Activated CD4-positive, alpha-beta memory T cell treated with anti-CD3 and anti-CD28 coated beads for 36 hours (primary cell): ENCODE measurements at regions not wholly inside any gene's neighbourhood (a gene's known extent, or its start where the extent isn't known, plus 50 kb on each side); places are given as distances from the start of the nearest gene placed in this dataset.
"Not testable (repeated sequence)": the region's sequence is repeated elsewhere in the genome, so short reads cannot be mapped to it uniquely, and the experiment has no call there.

Source experiments
- CTCF ChIA-PET: fragments of 350-600 bp; sonication (Branson Sonifier 250); formaldehyde crosslinking; loops from one replicate; lab custom pipeline; 2021; ENCODE audit warnings: antibody characterized with exemption, inconsistent platforms; lab: Charles Lee
- POLR2A ChIA-PET: fragments of 350-600 bp; sonication (Branson Sonifier 250); formaldehyde crosslinking; loops from one replicate; lab custom pipeline; 2021; ENCODE audit warnings: antibody characterized with exemption; lab: Charles Lee
- DNase-seq: peaks from one replicate; pipeline ENCODE4 v3.0.0-alpha.2; 2020
- H3K27ac Mint-ChIP-seq: one replicate; pipeline ENCODE4 v1.8.0; 2021; ENCODE audit warnings: mixed read lengths
- H3K27me3 Mint-ChIP-seq: one replicate; pipeline ENCODE4 v1.8.0; 2021; ENCODE audit warnings: mixed read lengths
- H3K36me3 Mint-ChIP-seq: one replicate; pipeline ENCODE4 v1.8.0; 2021; ENCODE audit warnings: mixed read lengths
- H3K4me1 Mint-ChIP-seq: one replicate; pipeline ENCODE4 v1.8.0; 2021; ENCODE audit warnings: low read depth, mixed read lengths
- H3K4me3 Mint-ChIP-seq: one replicate; pipeline ENCODE4 v1.8.0; 2021; ENCODE audit warnings: mild to moderate bottlenecking, mixed read lengths
- H3K9me3 Mint-ChIP-seq: one replicate; pipeline ENCODE4 v1.8.0; 2021; ENCODE audit warnings: mixed read lengths
- intact Hi-C: fragments of 100-400 bp; cut with micrococcal nuclease; formaldehyde crosslinking; loops from one replicate; pipeline ENCODE4 v1.15.1; 2023

DNA sequence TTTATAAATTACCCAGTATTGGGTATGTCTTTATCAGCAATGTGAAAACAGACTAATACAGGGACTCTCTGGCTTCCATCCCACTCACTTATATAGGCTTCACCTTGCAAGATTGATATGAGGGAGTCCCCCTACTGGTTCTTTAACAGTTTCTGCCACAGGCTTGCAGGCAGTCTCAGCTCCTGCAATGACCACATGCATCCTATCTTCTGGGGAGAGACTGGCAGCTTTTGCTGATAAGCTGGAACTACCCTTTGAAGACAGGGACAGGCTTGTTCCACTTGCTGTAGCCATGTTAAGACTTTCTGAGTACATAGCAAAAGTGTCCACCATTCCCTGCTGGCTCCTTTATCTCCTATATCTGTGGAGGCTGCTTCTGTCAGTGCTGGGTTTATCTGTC, 531.7 kb upstream of the FLRT2 start:
- ChIA-PET CTCF (no interaction called here), POLR2A (no interaction called here)
- H3K4me1 Mint-ChIP-seq, result no peaks in the 10 kb centered on the region
- peaks cover 9% of the 10 kb centered on the region for H3K9me3 Mint-ChIP-seq
- no peak for DNase-seq
- no peaks in the 10 kb centered on the region for H3K36me3 Mint-ChIP-seq
- no peak overlapping the region for H3K27ac Mint-ChIP-seq
- intact Hi-C loops, result no loop called here
- H3K27me3 Mint-ChIP-seq, result no peaks in the 10 kb centered on the region
- H3K4me3 Mint-ChIP-seq, result no peak overlapping the region

DNA sequence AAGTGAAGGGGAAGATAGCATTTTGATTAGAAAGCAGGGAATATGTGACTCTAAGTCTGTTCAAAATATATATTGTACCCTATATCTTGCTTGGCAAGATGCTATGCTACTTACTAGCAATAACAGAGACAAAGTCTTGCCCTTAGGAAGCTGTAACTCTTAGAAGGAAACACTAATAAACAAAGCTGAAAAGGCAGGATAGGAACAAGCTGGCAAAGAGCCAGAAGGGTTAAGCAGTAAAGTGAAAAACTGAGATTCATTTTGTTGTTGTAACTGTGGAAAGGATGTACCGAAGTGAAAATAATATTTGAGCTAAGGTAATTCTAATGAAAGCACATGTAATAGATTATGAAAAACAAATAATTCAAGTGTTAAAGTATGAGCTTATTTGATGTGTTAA, 527.1 kb upstream of the FLRT2 start:
- POLR2A ChIA-PET, result no interaction called here
- no peaks in the 10 kb centered on the region for H3K27me3 Mint-ChIP-seq
- CTCF ChIA-PET, result no interaction called here
- H3K27ac Mint-ChIP-seq, result no peak overlapping the region
- DNase-seq, result no peak
- peaks cover 15% of the 10 kb centered on the region for H3K9me3 Mint-ChIP-seq
- intact Hi-C loops, result no loop called here
- H3K4me1 Mint-ChIP-seq, result no peaks in the 10 kb centered on the region
- H3K36me3 Mint-ChIP-seq, result no peaks in the 10 kb centered on the region
- no peak overlapping the region for H3K4me3 Mint-ChIP-seq

DNA sequence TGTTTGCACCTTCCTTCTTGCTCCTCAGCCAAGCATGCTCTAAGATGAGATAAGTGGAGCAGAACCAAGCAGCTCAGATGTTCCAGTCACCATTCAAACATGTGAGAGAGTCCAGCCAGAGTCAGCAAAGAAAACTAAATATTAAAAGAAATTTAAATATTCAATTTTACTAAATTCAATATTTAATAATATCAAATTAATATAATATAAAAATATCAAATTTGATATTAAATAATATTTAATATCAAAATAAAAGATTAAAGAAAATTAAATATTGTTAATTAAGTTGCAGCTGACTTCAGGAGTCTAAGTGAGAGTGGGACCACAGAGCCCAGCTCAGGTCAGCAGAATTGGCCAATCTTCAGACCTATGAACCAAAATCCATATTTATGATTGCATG, 526.1 kb upstream of the FLRT2 start:
- no peaks in the 10 kb centered on the region for H3K36me3 Mint-ChIP-seq
- CTCF ChIA-PET, result no interaction called here
- POLR2A ChIA-PET, result no interaction called here
- no peak for DNase-seq
- intact Hi-C loops, result no loop called here
- H3K27me3 Mint-ChIP-seq, result no peaks in the 10 kb centered on the region
- no peaks in the 10 kb centered on the region for H3K4me1 Mint-ChIP-seq
- no peak overlapping the region for H3K27ac Mint-ChIP-seq
- H3K4me3 Mint-ChIP-seq, result no peak overlapping the region
- peaks cover 20% of the 10 kb centered on the region for H3K9me3 Mint-ChIP-seq

DNA sequence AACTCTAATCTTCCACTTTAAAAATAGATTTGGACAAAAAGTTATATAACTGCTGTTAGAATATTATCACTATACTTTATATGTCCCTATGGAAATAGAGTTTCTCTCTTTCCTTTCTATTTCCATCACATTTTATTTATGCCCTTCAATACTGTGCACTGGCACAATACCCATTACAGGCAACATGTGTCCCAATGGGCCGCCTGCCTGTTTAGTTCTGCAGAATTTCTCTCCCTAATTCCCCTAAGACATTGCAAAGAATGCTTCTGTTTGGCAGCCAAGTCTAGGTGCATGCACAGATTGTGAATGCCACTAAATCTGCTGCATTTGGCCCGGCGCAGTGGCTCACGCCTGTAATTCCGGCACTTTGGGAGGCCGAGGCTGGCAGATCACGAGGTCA, 520.4 kb upstream of the FLRT2 start:
- Mint-ChIP-seq H3K27me3 (no peaks in the 10 kb centered on the region), H3K9me3 (peaks cover 28% of the 10 kb centered on the region), H3K4me1 (no peaks in the 10 kb centered on the region), H3K36me3 (no peaks in the 10 kb centered on the region), H3K27ac (no peak overlapping the region), H3K4me3 (no peak overlapping the region)
- POLR2A ChIA-PET, result no interaction called here
- DNase-seq, result no peak
- CTCF ChIA-PET, result no interaction called here
- intact Hi-C loops, result no loop called here

DNA sequence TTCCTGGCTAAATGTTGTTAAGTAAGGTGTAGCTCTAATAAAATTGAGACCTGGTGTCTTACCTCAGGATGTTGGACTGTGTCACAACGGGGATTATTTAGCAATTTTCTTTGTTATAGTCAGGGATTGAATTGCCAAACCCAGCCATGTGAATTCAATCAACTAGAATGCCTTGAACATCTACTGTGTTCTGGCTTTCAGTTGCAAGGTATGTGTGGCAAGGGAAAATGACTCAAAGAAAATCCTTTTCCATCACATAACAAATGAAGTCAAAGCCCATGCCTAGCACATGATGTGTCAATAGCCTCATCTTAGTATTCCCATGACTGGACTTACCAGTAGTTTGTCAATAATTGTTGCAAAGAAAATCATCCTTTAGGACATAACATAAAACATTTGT, 519.8 kb upstream of the FLRT2 start:
- ChIA-PET CTCF (no interaction called here), POLR2A (no interaction called here)
- no peak for DNase-seq
- no peaks in the 10 kb centered on the region for H3K27me3 Mint-ChIP-seq
- H3K27ac Mint-ChIP-seq, result no peak overlapping the region
- no peaks in the 10 kb centered on the region for H3K36me3 Mint-ChIP-seq
- peaks cover 31% of the 10 kb centered on the region for H3K9me3 Mint-ChIP-seq
- no peak overlapping the region for H3K4me3 Mint-ChIP-seq
- H3K4me1 Mint-ChIP-seq, result no peaks in the 10 kb centered on the region
- intact Hi-C loops, result no loop called here

DNA sequence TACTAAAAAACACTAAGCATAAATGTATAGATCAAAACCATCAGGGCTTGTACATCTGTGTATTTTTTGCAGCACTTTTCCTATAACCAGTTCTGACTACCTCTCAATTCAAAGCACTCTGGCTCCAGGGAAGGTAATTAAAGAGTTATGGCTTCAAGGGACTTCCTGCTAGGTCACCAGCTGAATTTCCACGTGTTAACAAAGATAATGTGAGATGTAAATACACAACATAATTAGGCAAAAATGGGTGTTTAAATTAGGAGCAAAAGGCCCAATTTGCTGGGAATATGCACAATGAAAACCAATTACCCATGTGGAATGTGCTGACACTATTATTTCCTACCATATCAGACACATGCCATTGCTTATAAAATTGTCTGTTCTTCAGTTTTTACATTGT, 513.4 kb upstream of the FLRT2 start:
- POLR2A ChIA-PET, result no interaction called here
- CTCF ChIA-PET, result no interaction called here
- no peak overlapping the region for H3K4me3 Mint-ChIP-seq
- no peaks in the 10 kb centered on the region for H3K36me3 Mint-ChIP-seq
- H3K27ac Mint-ChIP-seq, result no peak overlapping the region
- H3K27me3 Mint-ChIP-seq, result no peaks in the 10 kb centered on the region
- intact Hi-C loops, result no loop called here
- H3K9me3 Mint-ChIP-seq, result peaks cover 36% of the 10 kb centered on the region
- DNase-seq, result no peak
- H3K4me1 Mint-ChIP-seq, result no peaks in the 10 kb centered on the region

DNA sequence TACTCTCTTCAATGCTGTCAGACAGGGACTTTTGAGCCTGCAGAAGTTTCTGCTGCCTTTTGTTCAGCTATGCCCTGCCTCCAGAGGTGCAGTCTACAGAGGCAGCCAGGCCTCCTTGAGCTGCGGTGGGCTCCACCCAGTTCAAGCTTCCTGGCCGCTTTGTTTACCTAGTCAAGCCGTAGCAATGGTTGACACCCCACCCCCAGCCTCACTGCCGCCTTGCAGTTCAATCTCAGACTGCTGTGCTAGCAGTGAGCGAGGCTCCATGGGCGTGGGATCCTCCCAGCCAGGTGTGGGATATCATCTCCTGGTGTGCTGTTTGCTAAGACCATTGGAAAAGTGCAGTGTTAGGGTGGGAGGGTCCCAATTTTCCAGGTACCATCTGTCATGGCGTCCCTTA, 506.1 kb upstream of the FLRT2 start:
- H3K27me3 Mint-ChIP-seq, H3K36me3 Mint-ChIP-seq, POLR2A ChIA-PET, H3K27ac Mint-ChIP-seq, H3K4me3 Mint-ChIP-seq, DNase-seq, H3K4me1 Mint-ChIP-seq, CTCF ChIA-PET, intact Hi-C loops: not testable (repeated sequence)
- peaks cover 32% of the 10 kb centered on the region for H3K9me3 Mint-ChIP-seq

DNA sequence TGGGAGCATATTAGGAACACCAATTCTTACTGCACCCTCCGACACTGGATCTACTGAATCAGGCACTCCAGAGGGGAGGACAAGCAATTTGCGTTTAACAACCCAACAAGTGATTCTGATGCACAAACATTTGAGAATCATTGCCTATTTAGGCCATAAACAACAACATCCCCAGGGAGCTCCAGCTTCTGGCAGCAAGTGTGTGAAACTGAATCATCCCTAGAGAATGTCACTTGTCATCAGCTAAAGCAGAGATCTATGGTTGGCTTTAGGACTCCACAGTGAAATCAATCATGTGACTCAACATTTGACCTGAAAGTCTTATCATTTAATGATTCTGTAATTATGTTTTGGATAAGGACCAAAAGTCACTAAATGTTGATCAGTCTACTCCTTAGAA, 505.0 kb upstream of the FLRT2 start:
- POLR2A ChIA-PET, result no interaction called here
- Mint-ChIP-seq H3K9me3 (peaks cover 22% of the 10 kb centered on the region), H3K27me3 (no peaks in the 10 kb centered on the region), H3K27ac (no peak overlapping the region), H3K36me3 (no peaks in the 10 kb centered on the region), H3K4me3 (no peak overlapping the region), H3K4me1 (no peaks in the 10 kb centered on the region)
- CTCF ChIA-PET, result no interaction called here
- DNase-seq, result no peak
- intact Hi-C loops, result no loop called here

DNA sequence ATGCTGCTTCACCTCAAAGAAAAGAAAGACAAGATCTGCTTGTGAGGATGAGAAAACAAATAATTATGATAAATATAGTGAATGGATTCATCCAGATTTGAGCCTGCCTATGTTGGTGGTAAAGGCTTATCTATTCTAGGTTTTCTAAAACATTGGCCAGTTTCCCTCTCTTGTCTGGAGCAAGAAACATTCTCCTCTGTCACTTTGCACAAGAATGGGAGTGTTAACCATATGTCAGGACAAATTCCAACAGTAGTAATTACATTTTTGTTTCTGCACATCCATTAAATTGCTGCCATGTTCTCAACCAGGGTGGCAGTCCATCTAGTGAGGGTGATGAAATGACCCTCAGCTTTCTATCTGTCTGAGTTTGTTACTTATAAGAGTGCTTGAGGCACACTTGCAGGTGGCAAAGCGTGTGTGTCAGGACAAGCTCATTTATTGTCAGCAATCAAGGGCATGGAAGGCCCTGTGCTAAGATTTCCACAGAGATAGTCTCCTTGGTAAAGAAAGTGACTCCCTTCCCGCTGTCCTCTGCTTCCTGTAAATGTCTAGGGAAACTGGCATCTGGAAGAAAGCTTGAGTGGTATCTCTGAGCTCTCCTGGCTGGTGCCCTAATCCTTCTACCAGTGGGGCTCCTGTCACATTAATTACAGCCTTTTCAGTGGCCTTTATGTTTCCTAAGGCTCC, 502.1 kb upstream of the FLRT2 start:
- intact Hi-C loops, result no loop called here
- no peaks in the 10 kb centered on the region for H3K36me3 Mint-ChIP-seq
- H3K27ac Mint-ChIP-seq, result no peak overlapping the region
- H3K27me3 Mint-ChIP-seq, result no peaks in the 10 kb centered on the region
- no peaks in the 10 kb centered on the region for H3K4me1 Mint-ChIP-seq
- H3K9me3 Mint-ChIP-seq, result peaks cover 2% of the 10 kb centered on the region
- ChIA-PET POLR2A (no interaction called here), CTCF (no interaction called here)
- no peak for DNase-seq
- H3K4me3 Mint-ChIP-seq, result no peak overlapping the region

DNA sequence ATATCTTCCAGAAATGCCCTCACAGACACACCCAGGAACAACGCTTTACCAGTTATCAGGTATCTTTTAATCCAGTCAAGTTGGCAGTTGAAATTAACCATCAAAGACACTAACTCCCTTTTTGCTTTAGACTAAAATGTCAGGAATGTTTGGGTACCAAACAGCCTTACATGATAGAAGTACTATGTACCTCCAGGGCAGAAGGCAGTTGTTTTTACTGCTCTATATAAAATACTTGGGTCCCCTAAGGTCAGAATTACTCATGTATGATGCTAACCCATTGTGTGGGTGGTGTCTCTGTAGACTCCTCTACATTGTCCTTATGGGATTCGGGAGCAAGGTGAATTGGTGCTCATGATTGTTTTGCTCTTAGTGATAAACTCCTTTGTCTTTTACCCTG, 492.5 kb upstream of the FLRT2 start:
- Mint-ChIP-seq H3K4me1 (no peaks in the 10 kb centered on the region), H3K27ac (no peak overlapping the region), H3K27me3 (no peaks in the 10 kb centered on the region), H3K4me3 (no peak overlapping the region), H3K9me3 (peaks cover 7% of the 10 kb centered on the region), H3K36me3 (no peaks in the 10 kb centered on the region)
- POLR2A ChIA-PET, result no interaction called here
- intact Hi-C loops, result no loop called here
- DNase-seq, result no peak
- CTCF ChIA-PET, result no interaction called here

DNA sequence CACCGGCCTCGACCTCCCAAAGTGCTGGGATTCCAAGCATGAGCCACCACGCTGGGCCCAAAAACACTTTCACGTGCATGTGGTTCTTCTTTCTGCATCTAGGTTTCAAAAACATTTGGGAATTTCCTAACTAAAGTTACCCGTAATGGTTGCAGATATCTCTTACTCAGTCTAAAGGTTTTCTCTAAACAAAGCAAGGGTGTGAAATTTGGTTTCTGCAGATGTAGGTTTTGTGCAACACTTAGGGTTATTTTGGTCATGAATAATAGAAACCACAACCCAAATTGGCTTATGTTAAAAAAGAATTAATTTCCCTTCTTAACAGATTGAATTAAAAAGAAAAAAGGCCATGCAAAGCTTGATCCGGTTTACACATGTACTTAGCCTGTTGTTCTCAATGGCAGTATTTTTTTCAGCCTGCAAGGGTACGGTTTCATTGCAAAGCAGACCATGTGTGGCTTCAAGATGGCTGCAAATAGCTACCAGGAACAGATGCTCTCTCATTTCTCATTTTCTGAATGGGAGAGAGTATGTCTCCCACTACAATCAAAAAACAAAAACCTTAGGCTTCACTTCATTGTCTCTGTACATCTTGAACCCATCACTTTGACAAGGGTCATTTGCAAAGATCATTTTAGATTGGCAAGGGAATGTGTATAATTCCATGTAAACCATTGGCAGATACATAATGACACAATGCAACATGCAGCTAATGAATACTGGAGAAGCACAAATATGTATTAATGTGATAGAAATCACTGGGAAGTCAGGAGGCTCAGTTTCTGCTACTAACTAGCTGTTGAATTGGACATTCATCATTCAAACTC, 491.2 kb upstream of the FLRT2 start:
- H3K9me3 Mint-ChIP-seq, result peaks cover 4% of the 10 kb centered on the region
- no peaks in the 10 kb centered on the region for H3K4me1 Mint-ChIP-seq
- no peaks in the 10 kb centered on the region for H3K36me3 Mint-ChIP-seq
- intact Hi-C loops, result no loop called here
- POLR2A ChIA-PET, result no interaction called here
- CTCF ChIA-PET, result no interaction called here
- no peak overlapping the region for H3K4me3 Mint-ChIP-seq
- H3K27me3 Mint-ChIP-seq, result no peaks in the 10 kb centered on the region
- no peak for DNase-seq
- no peak overlapping the region for H3K27ac Mint-ChIP-seq

DNA sequence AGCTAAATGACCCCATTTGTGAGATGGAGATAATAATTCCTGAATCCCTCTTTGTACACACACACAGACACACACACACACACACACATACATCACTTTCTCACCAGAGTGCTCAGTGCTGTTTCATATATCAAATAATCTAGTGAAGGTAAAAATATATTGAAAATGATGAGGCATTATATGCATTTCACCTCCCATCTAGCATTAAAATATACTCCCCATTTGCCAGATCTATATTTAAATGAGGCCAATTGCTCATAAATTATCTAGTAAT, 490.7 kb upstream of the FLRT2 start:
- H3K4me1 Mint-ChIP-seq, result no peaks in the 10 kb centered on the region
- CTCF ChIA-PET, result no interaction called here

DNA sequence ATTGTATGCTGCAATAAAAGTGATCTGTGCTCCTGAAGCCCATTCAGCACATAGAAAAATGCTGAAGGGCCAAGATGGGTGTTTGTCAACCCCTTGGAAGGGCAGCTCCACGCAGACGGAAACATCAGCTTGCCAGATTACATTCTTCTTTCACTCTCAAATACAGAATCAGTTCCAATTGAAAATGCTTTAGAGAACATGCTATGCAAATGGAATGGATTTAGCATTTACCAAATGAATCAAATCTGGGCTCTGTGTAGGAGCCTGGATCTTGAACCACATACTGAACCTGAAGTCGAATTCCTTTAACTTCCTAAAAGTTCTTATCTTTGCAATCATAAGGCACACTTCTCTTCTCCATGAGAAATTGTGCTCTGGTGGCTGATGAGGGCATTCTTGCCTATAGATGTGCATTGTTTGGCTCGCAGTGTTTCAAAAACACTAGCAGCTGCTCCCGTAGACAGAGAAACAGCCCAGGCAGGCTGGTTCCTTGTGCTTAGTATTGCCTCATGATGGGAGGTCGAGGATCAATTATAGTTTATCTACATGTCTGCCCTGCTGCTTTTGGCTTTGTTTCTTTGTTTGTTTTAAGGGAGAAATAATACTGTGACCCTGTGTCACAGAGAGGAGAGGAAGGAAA, 489.8 kb upstream of the FLRT2 start:
- CTCF ChIA-PET, result no interaction called here
- Mint-ChIP-seq H3K27ac (no peak overlapping the region), H3K36me3 (no peaks in the 10 kb centered on the region), H3K27me3 (no peaks in the 10 kb centered on the region), H3K4me1 (no peaks in the 10 kb centered on the region), H3K9me3 (peaks cover 3% of the 10 kb centered on the region), H3K4me3 (no peak overlapping the region)
- no peak for DNase-seq
- intact Hi-C loops, result no loop called here
- POLR2A ChIA-PET, result no interaction called here

More for the DNA sequence above, 490.7 kb upstream of the FLRT2 start:
- POLR2A ChIA-PET, result no interaction called here
- Mint-ChIP-seq H3K27me3 (no peaks in the 10 kb centered on the region), H3K36me3 (no peaks in the 10 kb centered on the region), H3K27ac (no peak overlapping the region), H3K4me3 (no peak overlapping the region), H3K9me3 (peaks cover 2% of the 10 kb centered on the region)
- DNase-seq, result no peak
- intact Hi-C loops, result no loop called here
